Transverse colon (tissue), 4 donors: ENCODE measurements at regions not wholly inside any gene's neighbourhood (a gene's known extent, or its start where the extent isn't known, plus 50 kb on each side); places are given as distances from the start of the nearest gene placed in this dataset.

Experiments
- DNase-seq: peaks from one replicate; pipeline ENCODE4 v3.0.0-alpha.2; 2019
- H3K27ac ChIP-seq, 4 donors: fragments of 200-600 bp; sonication (generic); 2 replicates each; pipeline ENCODE4 v1.5.1; 2016 to 2018; ENCODE audit warnings: inconsistent platforms in 4 of 4
- H3K27me3 ChIP-seq: fragments of 200-600 bp; sonication (generic); 2 replicates; pipeline ENCODE4 v1.5.1; 2017; ENCODE audit warnings: inconsistent platforms
- H3K36me3 ChIP-seq, 4 donors: fragments of 200-600 bp; sonication (generic); 2 replicates each; pipeline ENCODE4 v1.5.1; 2017 to 2019; ENCODE audit warnings: inconsistent platforms in 4 of 4
- H3K4me1 ChIP-seq, 4 donors: fragments of 200-600 bp; sonication (generic); 2 replicates each; pipeline ENCODE4 v1.5.1; 2017 to 2020; ENCODE audit warnings: inconsistent platforms in 4 of 4
- H3K4me3 ChIP-seq, 4 donors: fragments of 200-600 bp; sonication (generic); 1 replicate in 1 of 4; 2 replicates in 3 of 4; pipeline versions ENCODE4 v1.5.1 to v1.6.1; 2017 to 2019; ENCODE audit warnings: inconsistent platforms in 4 of 4
- H3K9me3 ChIP-seq, 2 donors: fragments of 200-600 bp; sonication (generic); 2 replicates each; pipeline ENCODE4 v1.5.1; 2017 to 2019; ENCODE audit warnings: inconsistent platforms in 2 of 2
- EP300 ChIP-seq: sonication (generic); formaldehyde crosslinking; IDR thresholded peaks from one replicate; pipeline ENCODE4 v1.6.1; 2017; ENCODE audit warnings: antibody characterized with exemption, low read depth
- POLR2A ChIP-seq: fragments of 450-650 bp; IDR thresholded peaks from one replicate; pipeline ENCODE4 v1.6.1; 2016; ENCODE audit warnings: antibody characterized with exemption, mild to moderate bottlenecking, moderate library complexity
- POLR2AphosphoS5 ChIP-seq, 3 donors: sonication (generic); formaldehyde crosslinking; IDR thresholded peaks; one replicate each; pipeline ENCODE4 v1.6.1; 2016; ENCODE audit warnings: antibody characterized with exemption in 3 of 3
- WGBS, 2 donors: methylation state at CpG; one replicate each; pipeline ENCODE4 v1.1.5; 2018; ENCODE audit warnings: low coverage in 1 of 2; 5-methylcytosine and 5-hydroxymethylcytosine counted together
- in situ Hi-C, 4 donors: fragments of 200-750 bp; cut with MboI; loops; one replicate each; pipeline versions ENCODE4 v1.15.0 to v1.15.1; 2017; ENCODE audit warnings: low sequenced_read_pairs in 3 of 4, low pct_ligation_motif_present in 1 of 4, low pct_unique_long_range_greater_than_20kb in 1 of 4
- intact Hi-C: fragments of 100-400 bp; cut with DNase I; formaldehyde crosslinking; loops from one replicate; pipeline ENCODE4 v1.15.1; 2023; ENCODE audit warnings: low total_unique reads
- TF ChIP-seq, protein P1 (sequence below), 5 experiments: fragments of 200-600 bp in 3 of 5; fragments of 450-650 bp in 2 of 5; sonication (generic) in 3 of 5; IDR thresholded peaks; 1 replicate in 2 of 5; 2 replicates in 3 of 5; pipeline ENCODE4 v1.5.1; 2016 to 2017; ENCODE audit warnings: antibody characterized with exemption in 5 of 5, inconsistent platforms in 3 of 5, mild to moderate bottlenecking in 2 of 5, moderate library complexity in 1 of 5

DNA sequence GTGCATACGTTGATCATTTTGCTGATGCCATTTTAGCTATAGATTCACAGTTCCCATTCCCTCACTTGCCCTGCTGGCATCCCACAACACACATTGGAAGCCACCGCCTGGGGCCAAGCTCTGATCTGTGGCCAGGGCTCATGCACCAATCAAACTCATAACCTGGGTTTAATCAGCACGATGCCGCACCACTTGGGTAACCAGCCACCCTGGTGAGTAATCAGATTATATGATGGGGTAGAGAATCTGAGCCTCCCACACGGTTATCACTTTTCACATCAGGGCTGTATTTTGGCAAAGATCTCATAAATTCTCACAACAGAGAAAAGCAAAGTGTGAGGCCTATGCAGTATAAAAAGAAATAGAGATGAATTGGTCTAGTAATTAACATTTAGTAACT lies 66.0 kb upstream of the TNFRSF19 start:
- Histone ChIP-seq H3K27ac (no peak overlapping the region), H3K4me1 (no peaks in the 10 kb centered on the region), H3K36me3 (no peaks in the 10 kb centered on the region), H3K4me3 (no peak overlapping the region), H3K27me3 (no peaks in the 10 kb centered on the region), H3K9me3 (no peaks in the 10 kb centered on the region)
- TF ChIP-seq POLR2A: no peak
- TF ChIP-seq POLR2AphosphoS5 (IDR thresholded peaks at IDR 0.05): no peak
- TF ChIP-seq, protein P1, sequence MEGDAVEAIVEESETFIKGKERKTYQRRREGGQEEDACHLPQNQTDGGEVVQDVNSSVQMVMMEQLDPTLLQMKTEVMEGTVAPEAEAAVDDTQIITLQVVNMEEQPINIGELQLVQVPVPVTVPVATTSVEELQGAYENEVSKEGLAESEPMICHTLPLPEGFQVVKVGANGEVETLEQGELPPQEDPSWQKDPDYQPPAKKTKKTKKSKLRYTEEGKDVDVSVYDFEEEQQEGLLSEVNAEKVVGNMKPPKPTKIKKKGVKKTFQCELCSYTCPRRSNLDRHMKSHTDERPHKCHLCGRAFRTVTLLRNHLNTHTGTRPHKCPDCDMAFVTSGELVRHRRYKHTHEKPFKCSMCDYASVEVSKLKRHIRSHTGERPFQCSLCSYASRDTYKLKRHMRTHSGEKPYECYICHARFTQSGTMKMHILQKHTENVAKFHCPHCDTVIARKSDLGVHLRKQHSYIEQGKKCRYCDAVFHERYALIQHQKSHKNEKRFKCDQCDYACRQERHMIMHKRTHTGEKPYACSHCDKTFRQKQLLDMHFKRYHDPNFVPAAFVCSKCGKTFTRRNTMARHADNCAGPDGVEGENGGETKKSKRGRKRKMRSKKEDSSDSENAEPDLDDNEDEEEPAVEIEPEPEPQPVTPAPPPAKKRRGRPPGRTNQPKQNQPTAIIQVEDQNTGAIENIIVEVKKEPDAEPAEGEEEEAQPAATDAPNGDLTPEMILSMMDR (IDR thresholded peaks at IDR 0.05): no peak
- no peak for TF ChIP-seq EP300
- in situ Hi-C loops (no loop called here), intact Hi-C loops (no loop called here)
- WGBS, 2 donors: 84% methylated on average over 5 of the region's 5 CpGs; no CpG with 5 or more reads in 1 of the 2 donors
- DNase-seq: no peak

DNA sequence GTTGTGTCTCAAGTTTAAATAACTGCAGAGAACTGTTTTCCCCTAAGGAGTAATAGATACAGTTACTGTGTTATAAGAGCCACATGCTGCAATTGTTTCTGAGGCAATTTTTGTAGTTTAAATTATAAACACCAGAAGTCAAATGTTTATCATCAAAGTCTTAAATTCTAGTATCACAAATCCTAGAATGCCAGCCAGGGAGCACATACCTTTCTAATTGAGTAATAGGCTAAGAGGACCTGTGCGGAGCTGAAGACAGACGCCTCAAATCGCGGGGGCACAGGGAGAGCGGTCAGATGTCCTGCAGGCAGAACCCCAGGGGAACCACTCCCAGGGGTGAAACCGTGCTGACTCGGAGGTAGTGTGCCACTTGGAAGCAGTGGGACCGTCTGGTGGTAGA lies 65.2 kb upstream of the TNFRSF19 start:
- H3K36me3 ChIP-seq: no peaks in the 10 kb centered on the region
- H3K4me1 ChIP-seq: no peaks in the 10 kb centered on the region
- in situ Hi-C loops (no loop called here), intact Hi-C loops (no loop called here)
- no peaks in the 10 kb centered on the region for H3K9me3 ChIP-seq
- no peak overlapping the region for H3K27ac ChIP-seq
- no peaks in the 10 kb centered on the region for H3K27me3 ChIP-seq
- TF ChIP-seq, protein P1 (IDR thresholded peaks at IDR 0.05): no peak
- TF ChIP-seq POLR2AphosphoS5 (IDR thresholded peaks at IDR 0.05) (no peak), EP300 (no peak), POLR2A (no peak)
- DNase-seq: no peak
- 24 to 56% methylated on average over 3 to 8 of the region's 8 CpGs for WGBS, 2 donors
- H3K4me3 ChIP-seq: no peak overlapping the region

GRCh38 chr13:23506071-23506806 lies 64.0 kb upstream of the TNFRSF19 start:
- no peaks in the 10 kb centered on the region for H3K27me3 ChIP-seq
- in situ Hi-C loops: no loop called here
- H3K27ac ChIP-seq: no peak overlapping the region
- no peaks in the 10 kb centered on the region for H3K4me1 ChIP-seq
- no peaks in the 10 kb centered on the region for H3K9me3 ChIP-seq
- H3K36me3 ChIP-seq: no peaks in the 10 kb centered on the region
- intact Hi-C loops: no loop called here
- TF ChIP-seq, protein P1 (IDR thresholded peaks at IDR 0.05): no peak
- TF ChIP-seq POLR2A: no peak
- TF ChIP-seq POLR2AphosphoS5 (IDR thresholded peaks at IDR 0.05): no peak
- no peak for TF ChIP-seq EP300
- H3K4me3 ChIP-seq: no peak overlapping the region
- DNase-seq: no peak
- 68 to 86% methylated on average over 4 to 8 of the region's 8 CpGs for WGBS, 2 donors

GRCh38 chr13:23506807-23507291 lies 63.4 kb upstream of the TNFRSF19 start:
- H3K36me3 ChIP-seq: no peaks in the 10 kb centered on the region
- H3K4me1 ChIP-seq: no peaks in the 10 kb centered on the region
- intact Hi-C loops: no loop called here
- no peak for DNase-seq
- no peaks in the 10 kb centered on the region for H3K9me3 ChIP-seq
- in situ Hi-C loops: no loop called here
- no peak for TF ChIP-seq POLR2AphosphoS5 (IDR thresholded peaks at IDR 0.05)
- TF ChIP-seq EP300: no peak
- TF ChIP-seq, protein P1 (IDR thresholded peaks at IDR 0.05): no peak
- no peak for TF ChIP-seq POLR2A
- no peaks in the 10 kb centered on the region for H3K27me3 ChIP-seq
- no peak overlapping the region for H3K27ac ChIP-seq
- WGBS, 2 donors: 83 to 85% methylated on average over 6 to 11 of the region's 11 CpGs
- H3K4me3 ChIP-seq: no peak overlapping the region
